ENCODE measurements at regions not wholly inside any gene's neighbourhood (a gene's known extent, or its start where the extent isn't known, plus 50 kb on each side); places are given as distances from the start of the nearest gene placed in this dataset.

DNA sequence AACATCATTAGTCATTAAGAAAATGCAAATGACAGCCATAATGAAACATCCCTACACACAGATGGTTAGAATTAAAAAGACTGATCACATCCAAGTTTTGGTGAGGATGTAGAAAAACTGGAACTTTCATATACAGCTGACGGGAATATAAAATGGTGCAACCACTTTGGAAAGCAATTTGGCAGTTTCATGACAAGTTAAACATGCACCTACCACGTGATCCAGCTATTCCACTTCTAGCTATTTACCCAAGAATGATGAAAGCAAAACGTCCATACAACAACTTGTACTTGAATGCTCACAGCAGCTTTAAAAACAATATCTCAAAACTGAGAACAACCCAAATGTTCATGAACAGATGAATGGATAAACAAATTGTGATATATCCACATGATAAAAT lies 77.9 kb upstream of the AVPR1A start:
- no peak for DNase-seq (ENCODE audit: low read depth)

DNA sequence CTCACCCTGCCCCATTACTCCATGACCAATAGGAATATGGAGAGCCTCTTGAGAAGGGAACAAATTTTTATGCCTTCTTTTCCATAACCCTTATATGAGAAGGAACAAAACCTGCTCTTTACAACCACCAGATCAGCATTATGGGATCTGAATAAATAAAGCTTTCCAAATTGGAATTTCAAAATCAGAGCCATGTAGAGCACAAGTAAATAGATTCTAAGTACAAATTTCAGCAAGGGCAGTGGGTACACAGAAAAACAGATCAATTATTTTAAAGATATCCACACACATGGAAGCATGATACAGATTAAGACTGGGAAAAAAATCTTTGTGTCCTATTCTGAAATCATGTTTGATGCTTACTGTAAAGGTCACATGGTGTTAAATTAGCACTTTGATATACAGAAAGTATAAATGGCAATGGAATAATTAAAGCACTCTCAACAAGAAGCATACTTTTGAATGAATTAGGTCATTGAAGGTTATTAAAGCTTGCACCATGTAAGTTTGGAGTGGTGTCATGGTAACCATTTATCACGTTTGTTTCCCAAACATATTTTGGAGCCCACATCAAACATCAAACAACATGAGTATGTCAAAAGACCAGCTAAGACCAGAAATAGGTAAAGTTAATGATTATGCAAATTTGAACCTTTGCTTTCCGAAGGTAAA lies 75.9 kb upstream of the AVPR1A start:
- DNase-seq (ENCODE audit: low read depth) = no peak

DNA sequence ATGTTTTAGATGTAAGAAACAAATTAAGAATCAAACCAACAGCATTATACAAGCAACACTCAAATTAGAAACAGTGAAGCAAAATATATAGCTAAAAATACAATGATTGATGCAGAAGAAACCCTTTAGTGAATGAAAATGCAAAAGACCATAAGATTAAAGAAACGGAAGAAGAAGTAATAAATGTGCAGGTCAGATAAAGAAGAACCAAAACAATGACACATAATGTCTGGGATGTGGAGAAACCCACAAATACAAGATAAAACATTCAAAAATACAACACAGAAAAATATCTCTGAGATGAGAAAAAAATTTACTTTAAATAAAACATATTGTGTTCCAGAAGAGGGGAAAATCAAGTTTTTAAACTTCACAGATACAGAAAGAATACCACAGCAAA lies 73.4 kb upstream of the AVPR1A start:
- no peak for DNase-seq (ENCODE audit: low read depth)

DNA sequence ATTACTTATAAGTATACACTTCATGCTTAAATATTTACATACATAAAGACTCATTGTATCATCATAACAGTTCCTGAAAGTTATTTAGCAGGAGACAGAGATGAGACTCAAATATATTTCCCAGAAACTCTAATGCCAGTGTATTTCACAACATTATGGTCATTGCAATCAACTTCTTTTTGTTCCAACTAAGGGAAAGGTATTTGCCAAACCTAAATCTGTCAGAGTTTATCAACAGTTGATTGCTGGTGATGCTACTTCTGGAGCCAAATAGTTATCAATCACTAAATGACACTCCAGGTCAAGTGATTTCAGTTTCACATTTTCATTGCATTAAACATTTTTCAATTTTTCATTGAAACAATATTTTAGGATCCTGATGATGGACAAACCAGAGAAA lies 72.1 kb upstream of the AVPR1A start:
- no peak for DNase-seq (ENCODE audit: low read depth)

DNA sequence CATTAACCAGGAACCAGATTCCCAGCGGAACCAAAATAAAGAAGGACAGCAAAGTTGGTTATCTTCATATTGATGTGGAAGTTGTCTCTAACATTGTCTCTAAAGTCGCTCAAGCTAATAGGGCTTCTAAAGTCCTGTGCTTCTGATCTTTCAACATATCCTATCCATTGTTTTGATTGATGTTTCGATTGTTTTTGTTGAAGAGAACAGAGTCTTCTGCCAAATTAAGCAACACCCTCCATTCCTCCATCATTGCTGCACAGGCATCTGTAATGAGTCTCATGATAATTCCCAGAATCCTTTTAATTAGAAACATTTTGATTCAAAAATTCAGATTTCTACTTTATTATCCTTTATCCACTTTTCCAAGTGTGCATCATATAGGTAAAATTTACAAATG lies 71.6 kb upstream of the AVPR1A start:
- no peak for DNase-seq (ENCODE audit: low read depth)

DNA sequence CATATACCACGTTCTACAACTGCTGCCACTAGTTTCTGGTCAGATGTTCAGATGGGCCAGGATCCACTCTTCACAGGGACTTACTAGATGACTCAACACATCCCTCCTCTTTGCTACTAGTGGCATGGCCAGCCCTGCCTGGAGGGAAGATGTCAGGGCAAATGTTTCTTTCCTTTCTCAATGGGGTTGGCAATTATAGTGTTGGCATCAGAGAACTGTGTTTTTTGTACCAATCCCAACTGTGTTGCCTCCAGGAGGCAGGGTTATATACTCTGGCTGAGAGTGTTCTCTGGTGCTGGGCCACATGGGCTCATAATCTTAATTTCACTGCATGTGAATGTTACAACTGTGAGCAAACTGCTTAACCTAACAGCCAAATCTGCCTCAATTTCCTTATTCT lies 69.9 kb upstream of the AVPR1A start:
- DNase-seq (ENCODE audit: low read depth) = no peak

DNA sequence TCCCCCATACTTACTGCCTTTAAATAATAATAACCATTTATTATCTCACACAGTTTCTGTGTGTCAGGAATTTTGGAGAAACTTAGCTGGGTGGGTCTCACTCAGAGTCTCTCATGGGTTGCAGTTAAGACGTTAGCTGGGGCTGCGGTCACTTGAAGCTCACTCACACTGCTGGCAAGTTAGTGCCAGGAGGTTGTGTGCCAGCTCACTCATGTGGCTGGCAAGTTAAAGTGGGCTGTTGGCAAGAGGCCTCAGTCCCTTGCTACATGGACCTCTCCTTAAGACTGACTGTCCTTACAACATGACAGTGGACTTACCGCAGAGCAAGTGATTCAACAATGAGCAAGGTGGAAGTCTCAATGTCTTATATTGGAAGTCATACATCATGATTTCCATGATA lies 61.3 kb upstream of the AVPR1A start:
- DNase-seq (ENCODE audit: low read depth) = no peak

DNA sequence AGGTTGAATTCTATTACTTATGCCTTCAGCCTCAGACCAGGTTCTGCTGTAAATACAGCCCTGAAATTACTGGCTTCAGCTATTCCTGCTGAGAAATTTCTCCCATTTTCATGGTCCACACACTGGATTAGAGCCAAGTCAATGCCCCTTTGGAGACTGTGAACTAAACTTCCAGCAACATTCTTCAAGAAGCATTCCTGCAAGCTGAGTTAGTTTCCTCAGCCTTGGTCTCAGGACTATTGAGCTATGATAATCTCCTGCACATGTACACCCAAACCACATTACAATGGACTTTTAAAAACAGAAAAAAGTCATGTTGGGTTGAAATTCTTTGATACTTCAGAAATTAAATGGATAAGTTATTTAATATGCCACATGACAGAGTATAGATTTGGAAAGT lies 58.0 kb upstream of the AVPR1A start:
- DNase-seq (ENCODE audit: low read depth) = no peak

DNA sequence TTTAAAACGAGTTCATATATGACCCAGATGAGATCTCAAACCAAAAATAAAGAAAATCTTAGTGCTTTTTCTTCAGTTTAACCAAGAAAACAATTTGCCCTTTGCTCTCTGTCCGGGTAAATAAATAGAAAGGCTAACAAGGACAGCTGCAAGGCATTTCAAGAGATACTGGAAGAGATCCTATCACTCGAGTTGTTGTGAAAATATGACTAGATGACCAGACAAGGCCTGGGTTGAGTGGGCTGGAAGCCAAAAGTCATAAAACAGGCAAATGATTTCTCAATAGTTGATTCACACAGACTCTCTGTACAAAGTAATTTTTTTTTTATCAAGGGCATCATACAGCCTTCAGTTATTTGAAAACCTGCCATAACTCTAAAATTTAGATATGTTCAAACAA lies 55.9 kb upstream of the AVPR1A start:
- no peak for DNase-seq (ENCODE audit: low read depth)

DNA sequence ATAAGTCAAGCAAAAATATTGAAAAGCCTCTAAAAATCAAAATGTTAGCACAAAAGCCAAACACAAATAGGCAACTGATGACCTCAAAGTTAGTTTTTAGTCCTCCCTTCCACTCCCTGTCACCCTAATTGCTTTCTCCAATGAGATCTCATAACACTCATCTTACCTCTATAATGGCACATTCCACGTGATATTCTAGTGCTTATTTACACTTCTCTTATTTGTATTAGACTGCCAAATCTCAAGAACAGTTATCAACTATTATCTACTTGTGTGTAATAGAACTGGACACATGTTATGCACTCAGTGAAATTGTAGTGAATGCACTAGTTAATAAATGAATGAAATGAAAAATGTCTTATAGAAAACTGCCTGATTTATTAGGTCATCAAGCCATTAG lies 55.5 kb upstream of the AVPR1A start:
- no peak for DNase-seq (ENCODE audit: low read depth)

Measured in HS-27A (cell line).